Activated B cell treated with CpG ODN at 0.5 μM for 24 hours (primary cell): ENCODE measurements at regions not wholly inside any gene's neighbourhood (a gene's known extent, or its start where the extent isn't known, plus 50 kb on each side); places are given as distances from the start of the nearest gene placed in this dataset.

Experiments
- ATAC-seq: fragments of 200-7000 bp; cut with Tn5 transposase; one replicate; pipeline ENCODE4 v1.10.0; 2021; ENCODE audit warnings: low read depth, mild to moderate bottlenecking, moderate library complexity
- CTCF ChIA-PET: fragments of 350-600 bp; sonication (Branson Sonifier 250); formaldehyde crosslinking; loops from one replicate; lab custom pipeline; 2021; ENCODE audit warnings: antibody characterized with exemption; lab: Charles Lee
- POLR2A ChIA-PET: fragments of 350-600 bp; sonication (Branson Sonifier 250); formaldehyde crosslinking; loops from one replicate; lab custom pipeline; 2021; ENCODE audit warnings: antibody characterized with exemption; lab: Charles Lee
- DNase-seq: peaks from one replicate; pipeline ENCODE4 v3.0.0; 2022
- H3K27ac Mint-ChIP-seq: one replicate; pipeline ENCODE4 v1.8.0; 2020; ENCODE audit warnings: mixed read lengths
- H3K27me3 Mint-ChIP-seq: one replicate; pipeline ENCODE4 v1.8.0; 2021; ENCODE audit warnings: mixed read lengths
- H3K36me3 Mint-ChIP-seq: one replicate; pipeline ENCODE4 v1.8.0; 2021; ENCODE audit warnings: low read depth, mixed read lengths
- H3K4me1 Mint-ChIP-seq: one replicate; pipeline ENCODE4 v1.8.0; 2021; ENCODE audit warnings: mixed read lengths
- H3K4me3 Mint-ChIP-seq: one replicate; pipeline ENCODE4 v1.8.0; 2020; ENCODE audit warnings: mild to moderate bottlenecking, mixed read lengths
- H3K9me3 Mint-ChIP-seq: one replicate; pipeline ENCODE4 v1.8.0; 2020; ENCODE audit warnings: mixed read lengths
- intact Hi-C: fragments of 100-400 bp; cut with micrococcal nuclease; formaldehyde crosslinking; loops from one replicate; pipeline ENCODE4 v1.15.1; 2024
- TF ChIP-seq, protein P1 (sequence below): fragments of 200-600 bp; IDR thresholded peaks from one replicate; pipeline ENCODE4 v1.8.0; 2022; ENCODE audit warnings: antibody characterized with exemption, mild to moderate bottlenecking

DNA sequence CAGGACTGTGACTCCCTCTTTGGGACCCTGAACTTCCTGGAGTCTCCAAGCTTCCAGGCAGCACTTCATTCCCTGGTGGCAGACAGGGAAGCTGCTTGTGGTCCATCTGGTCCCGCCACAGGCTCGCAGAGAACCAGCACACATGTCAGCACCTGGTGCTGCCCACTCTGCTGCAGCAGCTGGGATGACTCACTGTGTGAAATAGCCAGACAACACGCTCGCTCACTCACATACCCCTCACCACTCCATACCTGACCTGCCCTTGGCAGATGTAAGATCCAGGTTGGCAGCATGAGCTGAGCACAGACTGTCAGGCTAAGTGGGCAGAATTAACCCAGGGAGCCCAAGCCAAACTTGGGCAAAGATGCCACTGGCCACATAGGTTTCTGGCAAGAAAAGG lies 613.5 kb downstream of the PCDH18 start:
- H3K4me1 Mint-ChIP-seq, result no peaks in the 10 kb centered on the region
- CTCF ChIA-PET, result no interaction called here
- H3K27me3 Mint-ChIP-seq, result no peaks in the 10 kb centered on the region
- POLR2A ChIA-PET, result no interaction called here
- DNase-seq (no peak), ATAC-seq (no peak)
- no peaks in the 10 kb centered on the region for H3K36me3 Mint-ChIP-seq
- no peak overlapping the region for H3K27ac Mint-ChIP-seq
- intact Hi-C loops, result no loop called here
- H3K4me3 Mint-ChIP-seq, result no peak overlapping the region
- TF ChIP-seq, protein P1, sequence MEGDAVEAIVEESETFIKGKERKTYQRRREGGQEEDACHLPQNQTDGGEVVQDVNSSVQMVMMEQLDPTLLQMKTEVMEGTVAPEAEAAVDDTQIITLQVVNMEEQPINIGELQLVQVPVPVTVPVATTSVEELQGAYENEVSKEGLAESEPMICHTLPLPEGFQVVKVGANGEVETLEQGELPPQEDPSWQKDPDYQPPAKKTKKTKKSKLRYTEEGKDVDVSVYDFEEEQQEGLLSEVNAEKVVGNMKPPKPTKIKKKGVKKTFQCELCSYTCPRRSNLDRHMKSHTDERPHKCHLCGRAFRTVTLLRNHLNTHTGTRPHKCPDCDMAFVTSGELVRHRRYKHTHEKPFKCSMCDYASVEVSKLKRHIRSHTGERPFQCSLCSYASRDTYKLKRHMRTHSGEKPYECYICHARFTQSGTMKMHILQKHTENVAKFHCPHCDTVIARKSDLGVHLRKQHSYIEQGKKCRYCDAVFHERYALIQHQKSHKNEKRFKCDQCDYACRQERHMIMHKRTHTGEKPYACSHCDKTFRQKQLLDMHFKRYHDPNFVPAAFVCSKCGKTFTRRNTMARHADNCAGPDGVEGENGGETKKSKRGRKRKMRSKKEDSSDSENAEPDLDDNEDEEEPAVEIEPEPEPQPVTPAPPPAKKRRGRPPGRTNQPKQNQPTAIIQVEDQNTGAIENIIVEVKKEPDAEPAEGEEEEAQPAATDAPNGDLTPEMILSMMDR, result no peak
- no peaks in the 10 kb centered on the region for H3K9me3 Mint-ChIP-seq

DNA sequence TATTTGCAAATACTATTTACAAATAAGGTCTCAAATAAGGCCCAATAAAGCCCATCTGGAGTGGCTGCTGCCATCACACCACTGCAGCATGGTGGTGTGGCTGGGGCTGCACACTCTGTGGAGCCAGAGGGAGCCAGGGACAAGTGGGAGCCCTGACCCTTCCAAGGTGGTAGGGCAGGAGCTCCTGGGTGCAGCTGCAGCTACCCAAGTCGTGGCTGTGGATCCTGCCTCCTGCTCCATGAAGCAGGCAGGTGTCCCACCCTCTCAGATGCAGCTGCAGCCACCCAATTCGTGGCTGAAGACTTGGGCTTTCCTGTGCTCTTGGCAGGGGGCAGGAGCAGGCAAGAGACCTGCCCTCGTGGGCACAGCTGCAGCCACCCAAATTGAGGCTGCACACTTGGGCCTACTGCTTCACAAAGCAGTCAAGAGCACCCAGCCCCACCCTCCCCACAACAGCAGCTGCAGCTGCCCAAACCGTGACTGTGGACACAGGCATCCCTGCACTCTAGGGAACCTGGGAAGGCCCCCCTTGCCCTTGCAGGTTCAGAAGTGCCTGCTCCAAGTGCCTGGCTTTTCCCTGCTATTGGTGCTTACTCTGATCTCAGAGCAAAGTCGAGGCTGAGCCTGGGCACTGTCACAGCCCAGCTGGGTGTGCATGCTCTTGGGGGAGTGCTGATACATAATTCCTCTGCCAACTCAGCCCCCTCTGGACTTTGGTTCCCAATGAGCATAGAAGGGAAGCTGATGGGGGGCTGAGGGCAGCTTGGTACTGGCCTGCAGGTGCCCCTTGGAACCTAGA lies 614.8 kb downstream of the PCDH18 start:
- Mint-ChIP-seq H3K36me3 (no peaks in the 10 kb centered on the region), H3K4me1 (no peaks in the 10 kb centered on the region), H3K9me3 (no peaks in the 10 kb centered on the region), H3K4me3 (no peak overlapping the region), H3K27me3 (no peaks in the 10 kb centered on the region), H3K27ac (no peak overlapping the region)
- intact Hi-C loops, result no loop called here
- ChIA-PET CTCF (no interaction called here), POLR2A (no interaction called here)
- no peak for ATAC-seq
- TF ChIP-seq, protein P1, result no peak
- DNase-seq, result no peak

DNA sequence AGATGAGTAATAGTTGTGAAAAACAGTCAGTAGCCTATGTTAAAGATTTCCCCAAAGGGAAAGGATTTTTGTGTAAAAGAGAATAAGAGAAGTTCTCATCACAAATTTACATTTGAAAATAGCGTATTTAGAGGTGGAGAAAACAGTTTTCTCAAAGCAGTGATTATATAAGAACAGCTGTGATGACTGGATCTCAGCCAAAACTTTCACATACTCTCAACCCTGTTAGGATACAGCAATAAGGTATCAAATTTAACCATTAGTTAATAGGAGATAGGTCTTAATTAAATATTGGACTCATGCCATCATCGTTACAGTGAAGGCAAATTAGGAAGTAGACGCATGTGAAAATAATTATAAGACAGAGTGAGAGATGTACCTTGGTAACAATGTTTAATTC lies 622.7 kb downstream of the PCDH18 start:
- DNase-seq, result no peak
- H3K4me3 Mint-ChIP-seq, result no peak overlapping the region
- ChIA-PET POLR2A (no interaction called here), CTCF (no interaction called here)
- H3K9me3 Mint-ChIP-seq, result no peaks in the 10 kb centered on the region
- intact Hi-C loops, result no loop called here
- TF ChIP-seq, protein P1, result no peak
- H3K4me1 Mint-ChIP-seq, result no peaks in the 10 kb centered on the region
- no peak overlapping the region for H3K27ac Mint-ChIP-seq
- ATAC-seq, result no peak
- no peaks in the 10 kb centered on the region for H3K27me3 Mint-ChIP-seq
- no peaks in the 10 kb centered on the region for H3K36me3 Mint-ChIP-seq

DNA sequence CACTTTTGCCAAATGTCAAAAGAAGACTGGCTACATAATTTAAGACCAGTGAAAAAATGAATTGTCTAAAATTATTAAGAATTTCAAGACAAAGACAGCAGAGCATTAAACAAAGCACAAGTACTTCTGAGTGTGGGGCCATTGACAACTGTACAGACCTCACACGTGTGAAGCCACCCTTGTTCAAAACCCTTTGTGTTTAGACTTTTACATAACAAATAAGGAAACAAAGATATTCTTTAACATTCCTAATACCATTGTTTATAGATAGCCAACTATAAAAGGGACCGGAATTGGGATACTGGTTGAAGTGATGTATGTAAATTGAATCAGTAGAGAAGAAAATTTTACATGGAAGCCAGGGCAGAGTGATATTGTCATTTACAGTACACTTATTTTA lies 624.2 kb downstream of the PCDH18 start:
- ChIA-PET POLR2A (no interaction called here), CTCF (no interaction called here)
- Mint-ChIP-seq H3K4me1 (no peaks in the 10 kb centered on the region), H3K4me3 (no peak overlapping the region), H3K36me3 (no peaks in the 10 kb centered on the region), H3K27ac (no peak overlapping the region), H3K27me3 (no peaks in the 10 kb centered on the region), H3K9me3 (no peaks in the 10 kb centered on the region)
- TF ChIP-seq, protein P1, result no peak
- intact Hi-C loops, result no loop called here
- DNase-seq (no peak), ATAC-seq (no peak)

DNA sequence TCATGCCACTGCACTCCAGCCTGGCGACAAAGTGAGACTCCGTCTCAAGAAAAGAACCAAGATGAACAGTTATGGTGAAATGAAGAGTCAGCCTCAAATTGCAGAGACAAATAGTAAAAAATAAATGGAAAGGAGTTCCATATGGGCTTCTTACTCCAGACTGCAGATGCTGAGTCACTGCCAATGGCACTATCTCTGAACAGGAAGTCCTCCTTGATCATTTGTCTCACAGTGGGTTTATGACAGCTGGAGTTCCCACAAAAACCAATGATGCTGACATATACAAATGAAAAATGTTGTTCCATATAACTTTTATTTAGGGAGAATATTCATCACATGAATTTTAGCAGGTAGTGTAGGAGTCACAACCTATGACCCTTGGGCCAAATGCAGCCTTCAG lies 631.6 kb downstream of the PCDH18 start:
- CTCF ChIA-PET, result no interaction called here
- POLR2A ChIA-PET, result no interaction called here
- TF ChIP-seq, protein P1, result no peak
- Mint-ChIP-seq H3K27ac (no peak overlapping the region), H3K4me1 (no peaks in the 10 kb centered on the region), H3K9me3 (no peaks in the 10 kb centered on the region), H3K36me3 (no peaks in the 10 kb centered on the region), H3K4me3 (no peak overlapping the region), H3K27me3 (no peaks in the 10 kb centered on the region)
- intact Hi-C loops, result no loop called here
- DNase-seq, result no peak
- ATAC-seq, result no peak
